CD4-positive, alpha-beta T cell treated with Interleukin-4 for 1 hour (primary cell): ENCODE measurements at regions not wholly inside any gene's neighbourhood (a gene's known extent, or its start where the extent isn't known, plus 50 kb on each side); places are given as distances from the start of the nearest gene placed in this dataset.

Experiments used
- DNase-seq, 2 donors: peaks; one replicate each; pipeline ENCODE4 v3.0.0-alpha.2; 2020 to 2022

GRCh38 chr2:196448407-196449079 is 191.0 kb upstream of the CCDC150 start:
- DNase-seq, result no peak

GRCh38 chr2:196449083-196449482 is 190.4 kb upstream of the CCDC150 start:
- no peak for DNase-seq

- DNase-seq, result no peak
Observed at GRCh38 chr2:196452758-196453157, 186.8 kb upstream of the CCDC150 start.

- DNase-seq, result peak; percentile 43 to 45
Observed at GRCh38 chr2:196453613-196454047, 185.9 kb upstream of the CCDC150 start.

- no peak for DNase-seq
Observed at GRCh38 chr2:196454492-196454891, 185.0 kb upstream of the CCDC150 start.

- peak in 1 of 2 donors; percentile 14 for DNase-seq
Observed at GRCh38 chr2:196459539-196459938, 180.0 kb upstream of the CCDC150 start.

- no peak for DNase-seq
Observed at GRCh38 chr2:196463706-196464105, 175.8 kb upstream of the CCDC150 start.

- no peak for DNase-seq
Observed at GRCh38 chr2:196464311-196464710, 175.2 kb upstream of the CCDC150 start.

GRCh38 chr2:196466581-196466980 is 172.9 kb upstream of the CCDC150 start:
- DNase-seq, result no peak

- DNase-seq, result no peak
Observed at GRCh38 chr2:196468394-196468793, 171.1 kb upstream of the CCDC150 start.

- no peak for DNase-seq
Observed at GRCh38 chr2:196473617-196474016, 165.9 kb upstream of the CCDC150 start.

GRCh38 chr2:196475611-196476010 is 163.9 kb upstream of the CCDC150 start:
- DNase-seq, result no peak

GRCh38 chr2:196478588-196478987 is 160.9 kb upstream of the CCDC150 start:
- DNase-seq, result no peak

- DNase-seq, result no peak
Observed at GRCh38 chr2:196479350-196479749, 160.2 kb upstream of the CCDC150 start.

- no peak for DNase-seq
Observed at GRCh38 chr2:196480653-196481323, 158.7 kb upstream of the CCDC150 start.

- DNase-seq, result no peak
Observed at GRCh38 chr2:196481324-196481697, 158.2 kb upstream of the CCDC150 start.

GRCh38 chr2:196482119-196483065 is 157.1 kb upstream of the CCDC150 start:
- DNase-seq, result no peak

GRCh38 chr2:196486146-196486545 is 153.4 kb upstream of the CCDC150 start:
- no peak for DNase-seq

GRCh38 chr2:196487417-196487816 is 152.1 kb upstream of the CCDC150 start:
- no peak for DNase-seq

- DNase-seq, result no peak
Observed at GRCh38 chr2:196489371-196489770, 150.1 kb upstream of the CCDC150 start.

GRCh38 chr2:196492946-196493345 is 146.6 kb upstream of the CCDC150 start:
- DNase-seq, result no peak

GRCh38 chr2:196498962-196499361 is 140.6 kb upstream of the CCDC150 start:
- no peak for DNase-seq

GRCh38 chr2:196499686-196500085 is 139.8 kb upstream of the CCDC150 start:
- no peak for DNase-seq
